Kidney (tissue), 13 donors: ENCODE measurements at regions not wholly inside any gene's neighbourhood (a gene's known extent, or its start where the extent isn't known, plus 50 kb on each side); places are given as distances from the start of the nearest gene placed in this dataset.

ENCODE experiments used
- DNase-seq, 5 donors: peaks; one replicate each; pipeline ENCODE4 v3.0.0-alpha.2; 2013 to 2020
- FAIRE-seq: peaks from 2 replicates; lab custom pipeline; 2012; peaks lifted over from hg19 to GRCh38; lab: Jason Lieb, UNC
- H3K27ac ChIP-seq, 2 donors: one replicate each; pipeline ENCODE4 v1.7.0; 2013; ENCODE audit warnings: low read depth in 2 of 2, low read length in 2 of 2, inconsistent platforms in 1 of 2
- H3K27me3 ChIP-seq: one replicate; pipeline ENCODE4 v1.7.1; 2013; ENCODE audit warnings: low read length, inconsistent platforms; ENCODE audit not compliant: control insufficient read depth, insufficient read depth
- H3K36me3 ChIP-seq, 3 donors: one replicate each; pipeline versions ENCODE4 v1.7.0 to v1.7.1; 2013; ENCODE audit warnings: low read length in 3 of 3, control low read depth in 1 of 3, inconsistent platforms in 1 of 3; ENCODE audit not compliant: insufficient read depth in 3 of 3, control insufficient read depth in 2 of 3
- H3K4me1 ChIP-seq, 3 donors: one replicate each; pipeline versions ENCODE4 v1.7.0 to v1.7.1; 2013; ENCODE audit warnings: low read length in 3 of 3, inconsistent platforms in 1 of 3, low read depth in 1 of 3; ENCODE audit not compliant: control insufficient read depth in 2 of 3, insufficient read depth in 2 of 3
- H3K4me3 ChIP-seq, 3 donors: one replicate each; pipeline versions ENCODE4 v1.7.0 to v1.8.1; 2013; ENCODE audit warnings: low read length in 3 of 3, control low read depth in 1 of 3, inconsistent platforms in 1 of 3
- H3K9ac ChIP-seq, 3 donors: one replicate each; pipeline versions ENCODE4 v1.7.0 to v1.7.1; 2013; ENCODE audit warnings: low read length in 3 of 3, control low read depth in 1 of 3, inconsistent platforms in 1 of 3
- H3K9me3 ChIP-seq, 3 donors: one replicate each; pipeline versions ENCODE4 v1.7.0 to v1.7.1; 2013; ENCODE audit warnings: low read length in 3 of 3, control low read depth in 1 of 3, inconsistent platforms in 1 of 3; ENCODE audit not compliant: control insufficient read depth in 2 of 3, insufficient read depth in 1 of 3
- CTCF ChIP-seq: IDR thresholded peaks from 3 replicates; pipeline ENCODE4 v1.5.1; 2012; ENCODE audit warnings: mild to moderate bottlenecking, moderate library complexity, borderline replicate concordance; ENCODE audit not compliant: insufficient read depth; ENCODE audit errors: extremely low read depth
- intact Hi-C: fragments of 100-400 bp; cut with DNase I; formaldehyde crosslinking; loops from one replicate; pipeline ENCODE4 v1.11.1; 2022
- donor health status: control.
- donor health status: control.
- donor health status: control.
- donor health status: control.
- donor health status: control.
- donor health status: DM: yes; HTN: yes; CAD: no.
- donor health status: Normal renal cell carcinoma (clear cell type).

GRCh38 chr6:54013966-54014365, 97.3 kb upstream of the MLIP start:
- DNase-seq (no peak), FAIRE-seq (no peak)
- H3K9ac ChIP-seq: no peak overlapping the region
- no peak for TF ChIP-seq CTCF
- H3K9me3 ChIP-seq: no peaks in the 10 kb centered on the region
- intact Hi-C loops: no loop called here
- no peak overlapping the region for H3K27ac ChIP-seq
- H3K27me3 ChIP-seq: no peaks in the 10 kb centered on the region
- no peak overlapping the region for H3K4me3 ChIP-seq
- peaks cover 0 to 8% (median 0%) of the 10 kb centered on the region in 3 donors for H3K4me1 ChIP-seq
- no peaks in the 10 kb centered on the region for H3K36me3 ChIP-seq

GRCh38 chr6:54014440-54014839, 96.8 kb upstream of the MLIP start:
- H3K27me3 ChIP-seq: no peaks in the 10 kb centered on the region
- no peaks in the 10 kb centered on the region for H3K9me3 ChIP-seq
- H3K9ac ChIP-seq: no peak overlapping the region
- intact Hi-C loops: no loop called here
- no peak for TF ChIP-seq CTCF
- H3K27ac ChIP-seq: no peak overlapping the region
- FAIRE-seq (no peak), DNase-seq (no peak)
- H3K36me3 ChIP-seq: no peaks in the 10 kb centered on the region
- H3K4me3 ChIP-seq: no peak overlapping the region
- H3K4me1 ChIP-seq: peaks cover 0 to 8% (median 0%) of the 10 kb centered on the region in 3 donors

- no peak for TF ChIP-seq CTCF
- Histone ChIP-seq H3K27me3 (no peaks in the 10 kb centered on the region), H3K36me3 (no peaks in the 10 kb centered on the region), H3K9me3 (no peaks in the 10 kb centered on the region), H3K4me3 (no peak overlapping the region), H3K4me1 (peaks cover 0 to 2% (median 0%) of the 10 kb centered on the region in 3 donors), H3K9ac (no peak overlapping the region), H3K27ac (no peak overlapping the region)
- intact Hi-C loops: no loop called here
- no peak for FAIRE-seq
- DNase-seq: no peak
Observed at GRCh38 chr6:54017877-54018276, 93.4 kb upstream of the MLIP start.

GRCh38 chr6:54018722-54019121, 92.5 kb upstream of the MLIP start:
- intact Hi-C loops: no loop called here
- H3K9me3 ChIP-seq: no peaks in the 10 kb centered on the region
- H3K4me1 ChIP-seq: peaks cover 0 to 2% (median 0%) of the 10 kb centered on the region in 3 donors
- H3K27ac ChIP-seq: no peak overlapping the region
- no peak for TF ChIP-seq CTCF
- H3K4me3 ChIP-seq: no peak overlapping the region
- H3K36me3 ChIP-seq: no peaks in the 10 kb centered on the region
- no peaks in the 10 kb centered on the region for H3K27me3 ChIP-seq
- DNase-seq (no peak), FAIRE-seq (no peak)
- H3K9ac ChIP-seq: no peak overlapping the region
